Stimulated activated CD4-positive, alpha-beta T cell treated with anti-CD3 and anti-CD28 coated beads, Interleukin-12 subunit alpha, Interleukin-12 subunit beta, amount 100 ng/mL, for 24 hours (primary cell): ENCODE measurements at regions not wholly inside any gene's neighbourhood (a gene's known extent, or its start where the extent isn't known, plus 50 kb on each side); places are given as distances from the start of the nearest gene placed in this dataset.

Source experiments
- DNase-seq, 2 experiments: peaks; one replicate each; pipeline ENCODE4 v3.0.0-alpha.2; 2020; ENCODE audit warnings: low read depth in 2 of 2

DNA sequence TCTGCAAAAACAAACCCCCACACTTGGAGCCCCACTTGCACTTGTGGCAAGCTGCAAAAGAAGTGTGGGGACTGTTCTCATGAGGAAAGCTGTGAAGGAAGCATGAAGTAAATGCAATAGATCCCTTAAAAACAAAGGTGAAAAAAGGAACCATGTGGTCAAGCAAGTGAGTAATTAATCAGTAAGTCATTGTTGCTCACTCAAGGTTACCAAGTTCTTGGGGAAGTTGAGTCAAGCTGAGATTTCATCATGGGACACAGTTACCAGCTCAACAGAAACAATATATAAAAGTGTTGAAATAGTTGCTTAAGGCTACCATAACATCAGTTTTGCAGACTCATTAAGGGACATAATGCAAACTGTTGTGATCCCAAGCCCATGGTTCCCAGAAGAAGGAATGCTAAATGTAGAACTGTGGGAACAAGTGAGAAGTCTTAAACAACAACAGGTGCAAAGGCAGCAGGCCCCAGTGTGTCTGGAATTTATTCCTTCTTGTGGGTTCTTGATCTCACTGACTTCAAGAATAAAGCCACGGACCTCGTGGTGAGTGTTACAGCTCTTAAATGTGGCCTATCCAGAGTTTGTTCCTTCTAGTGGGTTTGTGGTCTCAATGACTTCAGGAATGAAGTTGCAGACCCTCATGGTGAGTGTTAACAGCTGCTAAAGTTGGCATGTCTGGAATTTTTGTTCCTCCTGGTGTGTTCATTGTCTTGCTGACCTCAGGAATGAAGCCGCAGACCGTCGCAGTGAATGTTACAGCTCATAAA, 336.3 kb upstream of the RBMY1B start:
- no peak for DNase-seq

DNA sequence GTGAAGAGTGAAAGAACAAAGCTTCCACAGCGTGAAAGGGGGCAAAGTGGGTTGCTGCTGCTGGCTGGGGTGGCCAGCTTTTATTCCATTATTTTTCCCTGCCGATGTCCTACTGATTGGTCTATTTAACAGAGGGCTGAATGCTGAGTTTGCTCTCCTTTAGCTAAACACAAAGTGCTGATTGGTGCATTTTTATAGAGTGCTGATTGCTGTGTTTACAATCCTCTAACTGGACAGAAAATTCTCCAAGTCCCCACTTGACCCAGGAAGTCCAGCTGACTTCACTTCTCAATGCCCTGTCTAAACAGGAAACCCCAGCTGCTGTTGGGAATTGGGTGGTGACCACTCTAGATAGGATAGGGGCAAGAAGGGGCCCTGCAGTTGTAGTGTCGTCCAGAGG, 335.6 kb upstream of the RBMY1B start:
- no peak for DNase-seq

DNA sequence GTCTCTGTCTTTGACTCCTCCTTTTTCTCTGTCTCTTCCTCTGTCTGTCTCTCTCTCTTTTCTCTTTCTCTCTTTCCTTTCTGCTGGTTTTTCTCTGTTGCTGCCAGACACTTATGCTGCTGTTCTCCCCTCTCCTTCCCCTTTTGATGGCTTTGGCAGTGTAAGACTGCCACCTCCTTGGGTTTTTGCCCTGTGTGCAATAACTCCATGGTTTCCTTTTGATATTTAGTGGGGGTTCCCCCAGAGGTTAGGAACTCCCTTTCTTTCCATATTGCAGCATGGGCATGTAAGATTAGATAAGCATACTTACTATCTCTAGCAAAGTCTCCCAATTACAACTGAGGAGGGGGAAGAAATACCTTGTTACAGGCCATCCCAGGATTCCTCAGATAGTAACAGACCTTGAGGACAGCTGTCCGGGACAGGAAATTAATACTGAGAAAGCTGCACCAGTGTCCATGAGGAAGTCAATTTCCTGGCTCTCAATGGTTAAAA, 333.8 kb upstream of the RBMY1B start:
- no peak for DNase-seq

DNA sequence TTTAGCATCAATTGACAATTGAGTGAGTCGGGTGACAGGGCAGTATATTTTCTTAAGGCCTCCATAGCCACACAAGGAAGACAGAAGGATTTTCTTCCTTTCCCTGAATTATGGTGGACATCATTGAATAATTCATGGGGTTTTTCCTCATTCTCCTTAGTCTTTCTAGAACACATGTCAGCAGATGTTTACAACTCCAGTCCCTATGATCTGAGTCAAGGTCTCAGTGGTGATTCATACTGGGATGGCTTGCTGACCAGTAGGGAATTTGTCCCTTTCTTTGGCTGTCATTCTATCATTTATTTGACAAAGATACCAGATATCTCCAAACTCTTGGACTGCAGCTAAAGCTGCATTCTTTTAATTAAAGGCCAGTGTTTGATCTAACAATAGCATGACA, 332.9 kb upstream of the RBMY1B start:
- no peak for DNase-seq

DNA sequence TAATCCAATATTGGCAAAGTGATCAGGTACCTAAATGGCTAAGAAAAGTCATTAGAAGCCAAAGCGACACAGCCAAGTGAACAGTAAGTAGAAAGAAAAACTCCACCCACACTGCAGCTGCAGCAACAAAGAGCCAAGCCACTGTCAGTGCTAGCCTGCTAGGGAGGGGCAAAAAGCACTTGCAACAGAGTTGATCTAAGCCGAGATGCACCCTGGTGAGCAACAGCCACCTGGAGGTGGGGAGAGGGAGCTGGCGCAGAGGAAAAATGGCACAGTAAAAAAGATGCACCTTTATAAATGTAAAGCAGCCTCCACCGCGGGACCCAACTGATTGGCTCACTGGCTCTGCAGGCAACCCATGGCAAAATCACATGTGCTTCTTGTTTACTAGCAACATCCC, 330.2 kb upstream of the RBMY1B start:
- peak; percentile 1 to 17 for DNase-seq

DNA sequence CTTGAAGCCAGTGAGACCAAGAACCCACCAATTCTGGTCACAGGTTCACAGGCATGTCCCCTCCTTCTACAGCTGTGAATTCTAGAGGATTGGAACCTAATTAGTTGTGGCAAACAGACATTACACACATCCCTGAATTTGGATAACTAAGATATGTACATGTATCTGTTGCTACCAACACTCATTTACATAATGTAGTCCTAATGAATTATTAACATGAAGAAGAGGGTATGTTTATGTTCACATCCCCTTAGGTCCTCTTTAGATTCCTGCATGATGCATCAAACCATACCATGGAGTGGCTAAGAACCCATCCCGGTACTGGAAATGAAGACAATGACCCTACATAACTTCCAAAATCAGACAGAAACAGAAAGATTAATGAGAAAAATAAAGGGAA, 326.9 kb upstream of the RBMY1B start:
- DNase-seq, result no peak

DNA sequence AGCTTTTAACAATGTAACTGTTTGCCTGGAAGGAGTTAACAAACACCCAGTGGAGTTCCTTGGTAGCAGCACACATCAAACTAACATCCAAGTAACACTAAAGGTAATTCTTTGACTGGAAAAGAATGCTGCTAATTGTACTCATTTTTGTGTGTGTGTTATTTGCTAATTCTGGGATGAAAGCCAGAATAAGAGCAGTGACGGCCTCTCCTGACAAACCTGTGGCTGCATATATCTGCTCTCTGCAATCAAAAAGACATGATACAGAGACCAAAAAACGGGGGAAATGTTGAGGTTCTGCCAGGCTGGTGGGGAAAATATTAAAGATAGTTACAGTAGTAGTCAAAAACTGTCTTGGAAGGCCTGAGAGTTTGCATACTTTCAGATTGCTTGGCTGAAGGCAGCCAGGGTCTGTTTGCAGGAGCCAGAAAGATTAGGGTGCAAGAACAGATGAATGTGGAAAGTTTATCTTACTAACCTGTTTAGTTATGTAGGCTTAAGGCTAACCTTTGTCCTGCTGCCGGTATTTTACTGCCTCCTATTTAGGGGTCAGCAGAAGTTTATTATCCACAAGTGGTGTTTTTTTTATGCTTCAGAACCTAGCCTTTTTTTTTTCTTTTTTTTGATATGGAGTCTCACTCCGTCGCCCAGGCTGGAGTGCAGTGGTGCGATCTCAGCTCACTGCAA, 325.6 kb upstream of the RBMY1B start:
- no peak for DNase-seq

DNA sequence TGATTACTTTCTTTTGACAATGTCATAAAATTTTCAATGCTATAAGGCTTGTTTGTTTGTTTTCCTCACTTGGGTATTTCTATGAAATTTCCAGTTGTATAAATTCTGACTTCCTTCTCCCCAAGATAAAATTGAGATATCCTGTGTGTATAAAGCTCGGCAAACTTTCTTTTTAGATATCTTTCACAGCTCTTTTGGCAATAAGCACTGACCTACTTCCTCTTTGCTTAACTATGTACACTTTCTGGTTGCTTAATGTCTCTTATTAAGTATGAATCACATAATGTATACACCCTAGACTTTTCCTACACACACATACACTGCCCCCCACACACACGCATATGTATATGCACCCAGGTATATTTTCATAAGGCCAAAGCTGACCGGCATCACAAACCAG, 318.4 kb upstream of the RBMY1B start:
- no peak for DNase-seq

DNA sequence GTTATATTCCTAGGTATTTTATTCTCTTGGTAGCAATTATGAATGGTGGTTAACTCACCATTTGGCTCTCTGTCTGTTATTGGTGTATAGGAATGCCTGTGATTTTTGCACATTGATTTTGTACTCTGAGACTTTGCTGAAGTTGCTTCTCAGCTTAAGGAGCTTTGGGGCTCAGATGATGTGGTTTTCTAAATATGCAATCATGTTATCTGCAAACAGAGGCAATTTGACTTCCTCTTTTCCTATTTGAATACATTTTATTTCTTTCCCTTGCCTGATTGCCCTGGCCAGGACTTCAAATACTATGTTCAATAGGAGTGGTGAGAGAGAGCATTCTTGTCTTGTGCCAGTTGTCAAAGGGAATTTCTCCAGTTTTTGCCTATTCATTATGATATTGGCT, 310.9 kb upstream of the RBMY1B start:
- DNase-seq, result no peak

DNA sequence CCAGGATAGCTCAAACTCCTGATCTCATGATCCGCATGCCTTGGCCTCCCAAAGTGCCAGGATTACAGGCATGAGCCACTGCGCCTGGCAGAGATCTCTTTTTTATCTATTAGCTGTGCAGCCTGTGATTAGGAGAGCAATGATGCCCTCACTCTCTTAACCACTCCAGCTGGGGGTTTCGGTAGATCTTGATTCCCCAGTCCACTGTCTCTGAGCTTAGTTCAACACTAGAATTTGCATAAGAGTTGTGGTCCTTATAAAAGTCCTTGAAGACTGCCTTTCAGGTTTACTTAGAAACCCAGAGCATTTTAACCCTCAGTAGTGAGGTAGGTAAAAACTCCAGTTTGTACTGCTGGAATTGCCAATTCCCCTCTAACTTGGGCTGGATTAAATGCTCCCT, 283.3 kb upstream of the RBMY1B start:
- DNase-seq, result no peak

DNA sequence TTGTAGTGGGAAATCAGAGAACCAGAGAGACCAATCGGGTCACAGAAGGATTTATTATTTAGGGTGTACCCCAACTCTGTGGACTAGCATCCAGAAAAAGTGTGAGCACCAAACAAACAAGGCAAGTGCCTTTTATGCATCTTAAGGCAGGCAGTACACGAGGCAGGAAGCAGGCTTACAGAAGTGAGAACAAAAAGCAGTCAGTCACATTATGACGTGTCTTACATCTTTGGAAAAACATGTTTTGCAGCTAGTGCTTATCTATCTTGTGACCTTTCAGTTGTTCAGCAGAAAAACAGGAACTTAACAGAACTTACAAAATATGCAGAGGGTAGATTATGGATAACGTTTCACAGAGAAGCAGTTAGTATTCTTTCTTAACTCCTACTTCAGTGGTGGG, 270.9 kb upstream of the RBMY1B start:
- no peak for DNase-seq

DNA sequence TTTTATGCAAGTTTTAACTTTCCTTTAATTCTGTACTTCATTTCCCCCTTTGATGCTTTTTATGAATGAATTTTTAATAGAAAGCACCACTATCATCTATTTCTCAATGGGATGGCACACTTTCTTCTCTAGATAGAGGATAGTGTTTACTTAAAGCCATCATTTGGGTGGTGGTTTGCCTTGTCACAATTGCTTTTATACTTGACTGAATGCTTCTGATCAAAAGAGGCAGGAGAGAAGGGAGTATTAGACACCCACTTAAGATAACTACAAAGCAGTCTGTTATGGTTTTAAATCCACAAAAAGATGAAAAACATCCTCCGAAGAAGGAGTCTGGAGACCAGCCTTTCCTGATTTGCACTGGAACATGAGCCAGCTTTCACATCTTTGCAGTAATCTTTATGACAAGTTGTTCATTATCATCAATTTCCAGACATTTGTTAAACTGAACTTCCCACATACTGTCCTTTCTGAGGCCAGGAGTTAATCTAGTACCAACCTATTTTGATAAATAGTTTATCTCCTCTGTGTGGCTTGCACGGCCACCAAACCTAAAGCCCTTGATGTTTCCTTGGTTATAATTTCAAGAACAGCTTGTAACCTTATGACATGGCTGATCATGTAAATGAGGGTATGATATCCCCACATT, 270.4 kb upstream of the RBMY1B start:
- no peak for DNase-seq

DNA sequence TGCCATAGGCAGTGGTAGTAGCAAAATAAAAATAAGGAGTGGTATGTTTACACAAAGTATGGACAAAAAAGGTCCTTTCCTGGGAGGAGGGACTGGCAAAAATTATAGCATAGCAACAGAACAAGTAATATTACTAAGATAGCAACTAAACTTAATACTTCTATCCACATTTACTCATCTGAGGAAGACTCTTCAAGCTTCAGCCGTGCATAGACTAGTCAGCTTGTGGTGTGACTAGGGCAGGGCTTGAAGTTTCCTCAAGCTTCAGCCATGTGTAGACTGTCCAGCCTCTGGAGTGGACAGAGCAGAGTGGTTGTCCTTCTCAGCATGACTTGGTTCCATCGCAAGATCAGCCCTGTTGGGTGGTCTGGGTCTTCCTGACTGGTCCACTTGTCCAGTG, 268.3 kb upstream of the RBMY1B start:
- DNase-seq, result no peak

DNA sequence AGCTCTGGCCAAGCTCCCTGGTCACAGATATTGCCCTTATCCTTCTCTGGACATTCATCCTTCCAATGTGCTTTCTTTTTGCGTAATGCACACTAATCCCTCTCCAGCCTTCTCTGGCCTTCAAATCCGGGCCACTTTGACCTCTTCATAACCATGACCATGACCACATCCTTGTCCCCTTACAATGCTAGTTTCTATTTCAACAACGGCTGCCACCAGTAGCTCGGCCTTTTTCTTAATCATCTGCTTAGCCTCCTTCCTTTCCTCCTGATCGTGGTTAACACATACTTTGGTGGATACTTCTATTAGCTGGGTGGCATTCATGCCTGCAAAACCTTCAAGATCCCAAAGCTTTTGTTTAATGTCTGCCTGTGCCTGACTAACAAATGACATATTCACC, 264.4 kb upstream of the RBMY1B start:
- DNase-seq, result no peak

DNA sequence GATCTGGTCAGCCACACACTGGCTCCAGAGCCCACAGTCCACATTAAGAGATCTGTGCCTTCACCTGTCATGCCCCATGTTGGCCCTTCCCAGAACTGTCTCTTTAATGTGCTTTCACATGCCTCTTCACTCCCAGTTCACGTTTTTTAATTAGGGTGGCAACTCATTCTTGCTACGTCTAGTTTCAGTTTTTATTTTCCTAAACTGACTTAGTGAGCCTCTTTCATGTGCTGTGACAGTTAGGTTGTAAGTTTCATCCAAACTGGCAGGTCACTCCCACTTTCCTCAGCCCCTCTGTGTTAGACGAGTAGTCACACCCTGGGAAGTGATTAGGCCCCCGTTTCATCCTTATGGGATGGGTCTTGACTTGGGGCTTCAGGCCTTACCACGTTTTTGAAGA, 262.5 kb upstream of the RBMY1B start:
- DNase-seq, result no peak

DNA sequence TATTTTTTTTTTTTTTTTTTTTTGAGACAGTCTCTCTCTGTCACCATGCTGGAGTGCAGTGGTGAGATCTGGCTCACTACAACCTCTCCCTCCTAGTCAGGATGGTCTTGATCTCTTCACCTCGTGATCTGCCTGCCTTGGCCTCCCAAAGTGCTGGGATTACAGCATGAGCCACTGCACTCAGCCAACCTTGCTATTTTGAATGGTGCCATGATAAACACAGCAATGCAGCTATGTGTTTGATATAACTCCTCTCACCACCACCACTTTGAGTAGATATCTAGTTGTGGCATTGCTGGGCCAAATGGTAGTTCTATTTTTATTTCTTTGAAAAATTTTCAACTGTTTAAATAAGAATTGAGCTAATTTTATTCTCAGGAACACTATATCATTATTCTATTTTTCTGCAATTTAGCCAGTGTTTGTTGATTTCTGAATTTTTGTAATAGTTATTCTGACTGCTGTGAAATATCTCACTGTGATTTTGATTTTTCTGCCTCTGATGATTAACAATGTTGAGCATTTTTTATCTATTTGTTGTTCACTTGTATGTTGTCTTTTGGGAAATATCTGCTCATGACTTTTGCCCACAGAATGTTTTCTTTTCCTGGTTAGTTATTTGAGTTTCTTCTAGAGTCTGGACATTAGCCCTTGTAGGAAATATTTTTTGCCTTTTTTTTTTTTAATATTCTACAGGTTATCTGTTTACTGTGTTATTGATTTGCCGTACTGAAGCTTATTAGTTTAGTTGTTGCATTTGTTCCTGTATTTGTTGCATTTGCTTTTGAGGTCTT, 257.5 kb upstream of the RBMY1B start:
- no peak for DNase-seq

DNA sequence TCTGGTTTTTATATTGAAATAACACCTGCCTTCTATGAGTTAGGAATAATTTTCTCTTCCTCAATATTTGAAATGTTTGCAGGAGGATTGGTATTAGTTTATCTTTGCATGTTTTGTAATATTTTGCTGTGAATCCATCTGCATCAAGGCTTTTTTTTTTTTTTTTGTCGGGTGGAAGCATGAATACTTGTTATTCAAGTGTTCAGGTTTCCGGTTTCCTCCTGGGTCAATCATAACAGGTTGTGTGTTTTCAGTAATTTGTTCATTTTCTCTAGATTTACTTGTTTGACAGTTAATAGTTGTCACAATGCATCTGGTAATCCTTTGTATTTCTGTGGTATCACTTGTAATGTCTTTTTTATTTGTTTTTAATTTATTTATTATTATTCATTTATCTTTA, 256.7 kb upstream of the RBMY1B start:
- DNase-seq, result no peak

DNA sequence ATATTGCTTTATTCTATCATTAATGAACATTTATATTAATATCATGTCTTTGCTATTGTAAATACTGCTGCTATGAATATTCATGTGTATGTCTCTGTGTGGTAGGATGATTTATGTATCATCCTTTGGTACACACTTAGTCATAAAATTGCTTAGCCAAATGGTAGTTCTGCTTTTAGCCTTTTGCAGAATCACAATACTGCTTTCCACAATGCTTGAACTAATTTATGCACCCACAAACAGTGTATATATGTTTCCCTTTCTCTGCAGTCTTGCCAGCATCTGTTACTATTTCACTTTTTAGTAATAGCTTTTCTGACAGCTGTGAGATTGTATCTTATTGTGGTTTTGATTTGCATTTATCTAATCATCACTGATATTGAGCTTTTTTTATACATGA, 254.3 kb upstream of the RBMY1B start:
- DNase-seq, result no peak

DNA sequence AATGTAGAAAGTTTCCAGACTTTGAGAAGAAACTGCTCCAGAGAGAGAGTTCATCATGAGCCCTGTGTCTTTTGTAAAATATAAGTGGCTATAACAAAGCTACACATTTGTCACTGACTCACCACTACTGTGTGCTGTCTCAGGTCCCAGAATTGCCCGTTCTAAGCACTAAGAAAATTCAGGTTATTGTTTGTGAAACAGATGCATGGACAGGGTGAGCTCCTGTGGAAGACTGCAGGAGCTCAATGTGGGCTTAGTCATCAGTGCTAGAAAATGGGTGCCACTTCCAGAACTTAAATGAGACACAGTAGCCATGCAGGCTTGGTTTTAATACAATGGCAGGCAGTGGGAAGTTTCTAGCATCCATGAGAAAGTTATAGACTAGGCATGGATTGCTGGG, 251.4 kb upstream of the RBMY1B start:
- DNase-seq, result no peak

DNA sequence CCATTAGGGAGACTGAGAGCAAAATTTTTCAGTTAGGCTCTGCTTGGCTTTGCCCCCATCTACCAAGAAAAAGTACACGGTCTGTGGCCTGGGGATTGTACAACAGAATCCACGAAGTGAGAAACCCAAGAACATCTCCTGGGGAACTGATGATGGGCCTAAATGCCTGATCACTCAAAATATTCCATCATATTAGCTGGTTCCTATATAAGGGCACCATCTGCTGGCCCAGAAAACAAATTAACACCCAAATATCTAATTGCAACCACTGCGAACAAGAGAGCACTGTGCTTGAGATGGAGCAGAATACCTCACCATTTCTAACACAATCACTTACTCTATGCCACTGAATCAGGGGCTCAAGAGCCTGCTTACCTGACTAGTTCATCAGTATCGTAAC, 250.8 kb upstream of the RBMY1B start:
- DNase-seq, result no peak

DNA sequence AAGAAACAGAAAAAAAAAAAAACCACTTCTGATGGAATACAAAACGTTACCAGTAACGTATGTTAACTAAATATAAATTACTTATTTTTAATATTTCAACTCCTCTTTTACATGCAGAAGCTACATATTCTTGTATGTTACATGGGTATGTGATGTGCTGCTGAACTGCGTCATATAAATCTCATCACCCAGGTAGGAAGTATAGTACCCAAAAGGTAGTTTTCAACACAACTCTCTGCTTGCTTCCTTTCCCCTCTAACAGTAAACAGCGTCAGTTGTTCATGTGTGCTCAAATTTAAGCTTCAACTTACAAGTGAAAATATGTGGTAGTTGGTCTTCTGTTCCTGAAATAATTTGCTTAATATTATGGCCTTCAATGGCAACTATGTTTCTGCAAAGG, 250.0 kb upstream of the RBMY1B start:
- DNase-seq, result no peak

DNA sequence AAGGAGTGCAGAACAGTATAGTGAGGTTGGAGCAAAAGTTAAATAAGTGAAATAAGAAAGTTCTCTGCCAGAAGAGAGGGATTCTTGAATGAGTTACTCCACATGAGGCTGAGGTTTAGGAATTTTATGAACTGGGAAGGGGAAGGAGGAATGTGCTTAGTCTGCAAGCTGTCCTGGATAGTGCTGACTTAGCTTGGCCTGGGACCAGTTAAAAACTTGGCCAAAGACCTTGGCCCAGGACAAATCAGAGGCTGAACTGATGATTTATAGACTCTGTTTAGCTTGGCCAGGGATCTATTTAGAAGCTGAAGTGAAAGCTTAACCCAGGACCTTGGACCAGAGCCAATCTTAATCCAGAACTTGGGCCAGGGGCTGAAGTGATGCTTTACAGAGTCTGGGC, 244.4 kb upstream of the RBMY1B start:
- no peak for DNase-seq
